ENCODE measurements at regions not wholly inside any gene's neighbourhood (a gene's known extent, or its start where the extent isn't known, plus 50 kb on each side); places are given as distances from the start of the nearest gene placed in this dataset.

DNA sequence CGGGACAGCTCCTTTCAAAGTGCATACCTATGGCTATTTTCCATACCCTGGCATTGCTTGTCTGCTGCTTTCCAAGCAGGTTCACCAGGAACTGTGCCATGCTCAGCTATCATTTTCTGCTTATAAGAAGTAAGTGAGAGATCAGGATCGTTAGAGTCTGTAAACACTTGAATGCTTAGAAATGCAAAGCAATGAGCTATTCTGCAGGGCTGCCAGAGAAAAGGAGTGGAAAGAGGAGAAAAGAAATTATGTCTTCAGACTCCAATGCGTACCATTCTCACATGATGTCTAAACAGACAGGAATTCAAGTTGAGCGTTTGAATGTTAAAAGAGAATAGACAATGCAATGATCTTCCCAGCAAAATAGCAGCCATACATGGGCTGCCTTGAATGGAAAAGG is 245.5 kb upstream of the SLC7A11 start:
- BruUV-seq (replicated peaks): no TSS peak
- Histone ChIP-seq H3K9me1 (replicated peaks; ENCODE audit: control insufficient read depth, extremely low read depth, insufficient read depth, low read length) (no peaks in the 10 kb centered on the region), H3K79me2 (ENCODE audit: control insufficient read depth, insufficient read depth, low read length) (no peaks in the 10 kb centered on the region), H3K4me3 (replicated peaks in 1 of 3; ENCODE audit: insufficient read depth in 1 of 3, low read depth in 1 of 3, low read length in 3 of 3) (no peak overlapping the region), H2AFZ (ENCODE audit: low read depth, low read length) (no peak overlapping the region), H3K9ac (replicated peaks; ENCODE audit: extremely low read depth, insufficient read depth, low read length) (no peak overlapping the region), H3K4me1 (ENCODE audit: control insufficient read depth, extremely low read depth, insufficient read depth, low read length) (no peaks in the 10 kb centered on the region), H4K20me1 (replicated peaks; ENCODE audit: control insufficient read depth, extremely low read depth, insufficient read depth, low read length) (no peaks in the 10 kb centered on the region), H3K27me3 (ENCODE audit: control insufficient read depth in 2 of 2, insufficient read depth in 2 of 2, low read length in 2 of 2) (no peaks in the 10 kb centered on the region), H3K4me2 (ENCODE audit: insufficient read depth, low read length) (no peak overlapping the region), H3K36me3 (ENCODE audit: control insufficient read depth in 2 of 2, extremely low read depth in 1 of 2, insufficient read depth in 2 of 2, low read length in 2 of 2) (no peaks in the 10 kb centered on the region), H3K9me3 (replicated peaks; ENCODE audit: control insufficient read depth, insufficient read depth, low read length) (no peaks in the 10 kb centered on the region), H3K27ac (ENCODE audit: insufficient read depth, low read depth, low read length) (no peak overlapping the region)
- dilution Hi-C loops (cut with MboI; ENCODE audit: extremely low pct_ligation_motif_present, low sequenced_read_pairs): no loop called here
- TF ChIP-seq, protein P1, sequence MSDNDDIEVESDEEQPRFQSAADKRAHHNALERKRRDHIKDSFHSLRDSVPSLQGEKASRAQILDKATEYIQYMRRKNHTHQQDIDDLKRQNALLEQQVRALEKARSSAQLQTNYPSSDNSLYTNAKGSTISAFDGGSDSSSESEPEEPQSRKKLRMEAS (IDR thresholded peaks at IDR 0.05; ENCODE audit: insufficient read depth, insufficient read length): no peak
- TF ChIP-seq, protein P2, sequence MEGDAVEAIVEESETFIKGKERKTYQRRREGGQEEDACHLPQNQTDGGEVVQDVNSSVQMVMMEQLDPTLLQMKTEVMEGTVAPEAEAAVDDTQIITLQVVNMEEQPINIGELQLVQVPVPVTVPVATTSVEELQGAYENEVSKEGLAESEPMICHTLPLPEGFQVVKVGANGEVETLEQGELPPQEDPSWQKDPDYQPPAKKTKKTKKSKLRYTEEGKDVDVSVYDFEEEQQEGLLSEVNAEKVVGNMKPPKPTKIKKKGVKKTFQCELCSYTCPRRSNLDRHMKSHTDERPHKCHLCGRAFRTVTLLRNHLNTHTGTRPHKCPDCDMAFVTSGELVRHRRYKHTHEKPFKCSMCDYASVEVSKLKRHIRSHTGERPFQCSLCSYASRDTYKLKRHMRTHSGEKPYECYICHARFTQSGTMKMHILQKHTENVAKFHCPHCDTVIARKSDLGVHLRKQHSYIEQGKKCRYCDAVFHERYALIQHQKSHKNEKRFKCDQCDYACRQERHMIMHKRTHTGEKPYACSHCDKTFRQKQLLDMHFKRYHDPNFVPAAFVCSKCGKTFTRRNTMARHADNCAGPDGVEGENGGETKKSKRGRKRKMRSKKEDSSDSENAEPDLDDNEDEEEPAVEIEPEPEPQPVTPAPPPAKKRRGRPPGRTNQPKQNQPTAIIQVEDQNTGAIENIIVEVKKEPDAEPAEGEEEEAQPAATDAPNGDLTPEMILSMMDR (IDR thresholded peaks at IDR 0.05; ENCODE audit: extremely low read depth in 1 of 2, insufficient read depth in 1 of 2, low read depth in 1 of 2, low read length in 2 of 2): no peak
- TF ChIP-seq EZH2 (IDR thresholded peaks at IDR 0.05; ENCODE audit: borderline replicate concordance, low read depth, low read length, severe bottlenecking) (no peak), FOS (IDR thresholded peaks at IDR 0.05; ENCODE audit: borderline replicate concordance, insufficient read depth, low read length) (no peak), POLR2AphosphoS5 (IDR thresholded peaks at IDR 0.05; ENCODE audit: insufficient read depth, low read depth, low read length) (no peak), GATA2 (IDR thresholded peaks at IDR 0.05; ENCODE audit: insufficient read depth, insufficient read length, low read depth, low read length) (no peak), JUN (IDR thresholded peaks at IDR 0.05; ENCODE audit: borderline replicate concordance, insufficient read depth, insufficient read length, low read depth) (no peak), POLR2A (IDR thresholded peaks at IDR 0.05; ENCODE audit: low read depth, low read length) (no peak), MYC (IDR thresholded peaks at IDR 0.05; ENCODE audit: low read depth, low read length) (no peak)
- DNase-seq (ENCODE audit: low read depth, low spot score) (no peak), FAIRE-seq (no peak)
- ChIA-PET POLR2A (no interaction called here), CTCF (interaction anchor here (0.8 to 1.0 kb wide), 2 partner anchors 11 to 384 kb away, joined by 4 to 5 read pairs; no protein-coding TSS in a partner anchor)
- intact Hi-C loops (cut with micrococcal nuclease): no loop called here
